ENCODE measurements at regions not wholly inside any gene's neighbourhood (a gene's known extent, or its start where the extent isn't known, plus 50 kb on each side); places are given as distances from the start of the nearest gene placed in this dataset.

- DNase-seq (ENCODE audit: low read depth): no peak
- H3K4me3 ChIP-seq (ENCODE audit: low read depth, low read length): no peak overlapping the region
- no peak for TF ChIP-seq CTCF (IDR thresholded peaks at IDR 0.05; ENCODE audit: low read depth, low read length, missing control alignments)
- in situ Hi-C loops (cut with HindIII; ENCODE audit: low sequenced_read_pairs): no loop called here
These were observed 191.9 kb downstream of the RND3 start for GRCh38 chr2:150295544-150295943.

GRCh38 chr2:150293771-150294170 lies 193.7 kb downstream of the RND3 start:
- DNase-seq (ENCODE audit: low read depth): no peak
- no peak for TF ChIP-seq CTCF (IDR thresholded peaks at IDR 0.05; ENCODE audit: low read depth, low read length, missing control alignments)
- in situ Hi-C loops (cut with HindIII; ENCODE audit: low sequenced_read_pairs): no loop called here
- H3K4me3 ChIP-seq (ENCODE audit: low read depth, low read length): no peak overlapping the region

GRCh38 chr2:150292807-150293206 lies 194.7 kb downstream of the RND3 start:
- in situ Hi-C loops (cut with HindIII; ENCODE audit: low sequenced_read_pairs): no loop called here
- no peak overlapping the region for H3K4me3 ChIP-seq (ENCODE audit: low read depth, low read length)
- no peak for TF ChIP-seq CTCF (IDR thresholded peaks at IDR 0.05; ENCODE audit: low read depth, low read length, missing control alignments)
- DNase-seq (ENCODE audit: low read depth): no peak

- TF ChIP-seq CTCF (IDR thresholded peaks at IDR 0.05; ENCODE audit: low read depth, low read length, missing control alignments): no peak
- in situ Hi-C loops (cut with HindIII; ENCODE audit: low sequenced_read_pairs): no loop called here
- no peak for DNase-seq (ENCODE audit: low read depth)
- no peak overlapping the region for H3K4me3 ChIP-seq (ENCODE audit: low read depth, low read length)
These were observed 195.3 kb downstream of the RND3 start for GRCh38 chr2:150292192-150292591.

- DNase-seq (ENCODE audit: low read depth): no peak
- no peak overlapping the region for H3K4me3 ChIP-seq (ENCODE audit: low read depth, low read length)
- in situ Hi-C loops (cut with HindIII; ENCODE audit: low sequenced_read_pairs): no loop called here
- no peak for TF ChIP-seq CTCF (IDR thresholded peaks at IDR 0.05; ENCODE audit: low read depth, low read length, missing control alignments)
These were observed 200.6 kb downstream of the RND3 start for GRCh38 chr2:150286730-150287362.

- no peak for TF ChIP-seq CTCF (IDR thresholded peaks at IDR 0.05; ENCODE audit: low read depth, low read length, missing control alignments)
- H3K4me3 ChIP-seq (ENCODE audit: low read depth, low read length): no peak overlapping the region
- in situ Hi-C loops (cut with HindIII; ENCODE audit: low sequenced_read_pairs): no loop called here
- DNase-seq (ENCODE audit: low read depth): no peak
These were observed 203.4 kb downstream of the RND3 start for GRCh38 chr2:150284116-150284515.

Measured in astrocyte of the cerebellum (primary cell).